ENCODE measurements at regions not wholly inside any gene's neighbourhood (a gene's known extent, or its start where the extent isn't known, plus 50 kb on each side); places are given as distances from the start of the nearest gene placed in this dataset.

DNA sequence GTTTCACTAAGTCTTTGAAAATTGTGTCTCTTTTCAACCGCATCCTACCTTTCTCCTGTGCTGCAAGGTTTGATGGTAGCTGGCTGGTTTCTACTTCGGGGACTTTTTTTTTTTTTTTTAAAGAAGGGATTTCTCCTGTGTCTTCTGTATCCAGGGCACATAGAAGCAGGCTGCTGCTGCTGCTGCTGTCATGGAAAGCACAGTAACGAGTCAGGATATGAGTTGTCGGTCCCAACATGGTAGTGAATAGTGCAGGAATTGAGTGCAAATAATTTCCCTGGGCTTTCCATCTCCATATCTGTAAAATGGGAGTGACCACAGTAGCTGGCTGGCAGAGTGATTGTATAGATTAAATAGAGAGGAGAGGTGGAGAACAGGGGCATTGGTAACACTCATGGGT, 118.3 kb upstream of the NAV2 start:
- no peak for DNase-seq

DNA sequence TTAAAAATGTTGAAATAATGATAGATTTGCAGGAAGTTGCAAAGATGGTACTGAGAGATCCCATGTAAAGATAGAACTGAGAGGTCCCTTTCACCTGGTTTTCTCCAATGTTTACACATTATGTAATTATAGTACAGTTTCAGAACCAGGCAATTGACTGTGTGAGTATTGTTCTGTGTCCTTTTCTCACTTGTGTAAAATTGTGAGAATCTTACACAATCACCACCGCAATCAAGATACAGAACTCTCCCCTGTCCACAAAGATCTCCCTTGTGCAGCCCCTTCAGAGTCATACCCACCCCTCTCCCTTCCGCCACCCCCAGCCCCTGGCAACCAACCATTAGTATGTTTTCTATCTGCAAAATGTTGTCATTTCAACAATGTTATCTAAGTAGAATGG, 119.8 kb upstream of the NAV2 start:
- DNase-seq = no peak

DNA sequence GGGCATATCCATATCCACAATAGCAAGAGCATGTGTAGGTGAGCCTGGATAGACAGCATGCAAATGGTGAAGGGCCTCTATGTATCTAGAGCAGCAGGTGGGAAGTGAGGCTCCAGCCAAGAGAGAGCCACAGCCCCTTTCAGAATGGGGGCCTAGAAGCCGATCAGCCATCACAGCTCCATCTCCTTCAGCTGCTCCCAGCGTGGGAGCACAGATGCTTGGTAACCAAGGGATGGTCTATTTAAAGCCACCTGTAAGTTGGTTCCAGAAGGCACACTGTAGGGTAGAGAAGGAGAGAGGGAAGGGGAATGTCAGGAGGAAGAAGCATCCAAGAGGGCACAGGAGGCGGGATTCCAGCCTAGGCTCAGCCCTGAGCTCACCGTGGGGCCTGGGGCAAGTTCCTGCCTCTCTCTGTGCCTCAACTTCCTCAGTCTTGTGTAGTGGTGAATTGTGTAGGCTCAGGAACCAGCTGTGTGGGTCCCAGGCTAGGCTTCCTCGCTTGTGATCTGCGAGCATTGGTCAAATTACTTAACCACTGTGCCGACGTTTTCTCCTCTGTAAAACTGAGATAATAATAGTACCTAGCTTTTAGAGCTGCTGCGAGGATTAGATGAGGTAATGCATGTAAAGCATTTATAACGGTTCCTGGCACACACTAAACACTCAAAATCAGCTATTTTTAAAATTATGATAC, 122.9 kb upstream of the NAV2 start:
- no peak for DNase-seq

DNA sequence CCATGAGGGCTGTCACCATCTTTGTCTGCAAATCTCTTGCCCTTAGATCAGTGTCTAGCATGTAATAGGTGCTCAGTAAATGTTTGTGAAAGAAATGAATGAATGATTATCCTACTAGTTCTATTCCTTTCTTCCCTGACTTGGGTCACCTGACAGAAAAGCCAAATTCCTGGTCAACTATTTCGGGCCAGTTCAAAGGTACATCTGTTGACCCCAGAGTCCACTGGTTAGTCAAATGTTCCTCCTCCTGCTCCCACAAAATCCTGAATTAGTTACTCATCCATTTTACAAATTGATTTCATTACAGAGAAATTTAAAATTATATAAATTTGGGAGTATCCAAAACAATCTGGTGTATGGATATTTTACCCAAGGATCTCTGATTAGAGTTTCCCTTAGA, 124.7 kb upstream of the NAV2 start:
- DNase-seq = no peak

DNA sequence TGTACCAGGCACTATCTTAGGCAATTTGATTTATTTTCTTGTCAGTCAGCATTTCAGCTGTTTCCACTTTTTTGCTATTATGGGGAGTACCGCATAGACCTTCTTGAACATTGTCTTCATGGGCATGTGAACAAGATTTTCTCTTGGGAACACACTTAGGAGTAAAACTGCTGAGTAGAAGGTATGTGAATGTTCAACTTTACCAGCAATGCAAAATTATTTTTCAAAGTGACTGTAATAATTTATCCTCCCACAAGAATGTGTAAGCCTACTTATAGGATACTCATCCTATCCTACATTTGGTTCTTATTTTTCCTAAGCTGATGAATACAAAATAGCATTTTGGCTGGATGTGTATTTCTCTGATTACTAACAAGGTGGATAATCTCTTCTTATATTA, 132.0 kb upstream of the NAV2 start:
- DNase-seq = no peak

DNA sequence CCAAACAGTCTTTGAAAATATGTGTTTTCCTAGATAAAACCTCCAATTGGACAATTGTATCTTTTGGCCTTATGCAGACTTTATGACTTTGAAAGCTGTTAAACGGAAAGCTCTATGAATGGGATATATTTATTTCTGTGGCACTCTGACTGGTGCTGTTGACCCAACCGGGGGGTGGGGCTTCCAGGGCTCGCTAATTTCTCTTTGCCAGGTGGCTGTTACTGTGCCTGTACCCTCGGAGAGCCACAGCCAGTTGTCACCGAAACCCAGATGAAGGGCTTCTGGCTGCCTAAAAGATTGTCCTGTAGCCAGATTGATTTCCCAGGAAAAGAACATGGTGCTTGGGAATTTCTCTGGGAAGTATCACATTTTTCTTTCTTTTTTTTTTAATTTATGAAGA, 132.7 kb upstream of the NAV2 start:
- DNase-seq = no peak

DNA sequence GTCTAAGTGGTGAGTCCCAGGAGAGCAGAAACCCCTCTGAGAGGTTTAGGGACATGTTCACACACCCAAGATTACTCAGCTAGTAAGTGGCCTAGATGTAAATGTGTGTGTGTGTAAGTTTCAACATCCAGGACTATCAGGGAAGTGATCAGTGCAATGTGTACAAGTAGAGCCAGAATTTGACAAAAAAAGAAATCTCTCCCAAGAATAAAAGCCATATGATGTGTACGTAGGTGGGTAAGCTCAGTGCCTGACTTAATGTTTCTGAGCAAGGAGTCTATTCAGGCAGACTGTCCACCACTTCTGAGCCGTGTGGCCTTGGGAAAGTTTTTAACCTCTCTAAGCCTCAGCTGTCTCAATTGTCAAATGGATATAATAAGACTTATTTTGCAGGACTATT, 133.8 kb upstream of the NAV2 start:
- no peak for DNase-seq

DNA sequence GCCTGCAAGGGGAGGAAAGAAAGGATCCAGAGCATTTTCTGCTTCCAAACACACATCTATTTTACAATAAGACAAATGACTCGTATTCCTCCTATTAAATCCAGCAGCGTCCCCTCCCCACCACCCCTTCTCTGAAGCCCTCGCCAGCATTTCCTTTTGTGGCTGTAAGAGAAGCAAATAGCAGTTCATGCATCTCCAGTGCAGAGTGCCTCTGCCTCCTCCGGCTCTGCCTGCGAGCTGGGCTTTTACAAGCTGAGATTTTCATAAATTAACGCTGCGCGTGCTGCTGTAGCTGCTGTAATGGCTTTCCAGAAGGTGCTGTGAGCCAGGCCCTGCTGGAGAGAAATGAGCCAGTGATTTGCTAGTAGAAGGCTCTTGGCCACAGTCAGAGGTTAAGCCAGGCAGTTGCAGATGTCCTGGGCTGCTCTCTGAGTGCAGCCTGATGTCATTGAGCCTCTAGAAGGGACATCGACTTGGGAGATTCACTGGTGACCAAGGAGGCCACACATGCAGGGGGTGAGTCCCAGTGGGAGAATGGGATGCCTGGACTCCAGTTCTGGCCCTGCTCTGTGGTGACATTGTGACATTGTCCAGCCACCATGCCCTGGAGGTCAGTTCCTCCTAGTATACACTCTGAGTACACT, 134.5 kb upstream of the NAV2 start:
- no peak for DNase-seq

DNA sequence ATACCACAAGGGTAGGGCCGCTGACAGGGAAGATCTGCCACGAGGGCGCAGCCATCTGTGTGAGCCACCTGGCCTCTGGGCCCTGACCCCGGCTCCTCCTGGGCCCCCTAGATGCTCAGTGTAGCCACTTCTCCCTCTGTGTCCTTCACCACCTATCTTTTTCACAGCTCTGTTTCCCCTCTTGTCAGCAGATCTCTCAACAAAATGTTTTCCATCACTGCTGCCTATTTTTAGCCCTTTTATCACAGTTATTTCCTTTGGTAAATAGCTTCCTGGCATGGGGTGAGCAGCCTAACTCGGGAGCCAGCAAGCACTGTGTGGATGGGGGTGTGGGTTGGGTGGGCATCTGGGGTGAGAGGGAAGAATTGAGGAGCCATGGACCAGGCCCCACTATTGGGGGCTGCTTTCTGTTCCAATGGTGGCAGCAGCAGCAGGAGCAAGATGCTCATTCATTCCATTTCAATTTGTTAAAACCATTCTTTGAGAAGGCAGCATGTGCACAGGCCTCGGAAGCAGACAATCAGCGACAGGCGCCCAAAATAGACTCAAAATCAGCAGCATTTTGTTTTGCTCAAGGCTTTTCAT, 135.2 kb upstream of the NAV2 start:
- no peak for DNase-seq

DNA sequence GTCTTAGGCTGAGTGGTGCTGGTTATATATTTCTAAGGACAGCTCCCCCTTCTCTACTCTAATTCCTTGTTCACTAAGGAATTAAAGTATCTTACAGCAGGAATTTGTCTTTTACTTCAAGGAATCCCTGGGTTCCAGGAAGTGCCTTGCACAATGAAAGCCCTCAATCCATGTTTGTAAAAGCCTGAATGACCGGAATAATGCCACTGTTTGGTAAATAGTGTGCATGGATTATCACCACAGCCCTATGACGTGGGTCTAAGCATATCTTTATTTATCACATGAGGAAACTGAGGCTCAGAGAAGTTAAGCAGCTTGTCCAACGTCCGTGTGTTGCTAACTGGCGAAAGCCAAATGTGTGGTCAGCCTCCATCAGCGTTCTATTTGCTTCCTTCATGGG, 135.7 kb upstream of the NAV2 start:
- no peak for DNase-seq

DNA sequence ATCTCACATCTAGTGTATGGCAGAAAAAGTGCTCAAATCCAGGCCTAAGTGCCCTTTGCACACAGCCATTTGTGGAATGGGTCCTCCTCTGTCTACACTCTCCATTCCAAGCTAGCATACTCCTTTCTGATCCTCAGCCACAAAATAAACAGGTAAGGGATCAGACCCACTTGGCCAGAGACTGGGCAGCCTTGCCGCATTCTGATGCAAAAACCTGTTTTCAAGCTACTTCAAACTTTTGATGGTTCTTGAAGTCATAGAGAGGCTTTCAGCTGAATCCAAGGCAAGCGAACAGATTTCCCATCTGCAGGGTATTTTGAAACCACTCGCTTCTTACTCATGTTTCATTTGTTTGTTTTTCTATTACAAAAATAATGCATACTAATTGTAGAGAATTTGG, 136.6 kb upstream of the NAV2 start:
- no peak for DNase-seq

DNA sequence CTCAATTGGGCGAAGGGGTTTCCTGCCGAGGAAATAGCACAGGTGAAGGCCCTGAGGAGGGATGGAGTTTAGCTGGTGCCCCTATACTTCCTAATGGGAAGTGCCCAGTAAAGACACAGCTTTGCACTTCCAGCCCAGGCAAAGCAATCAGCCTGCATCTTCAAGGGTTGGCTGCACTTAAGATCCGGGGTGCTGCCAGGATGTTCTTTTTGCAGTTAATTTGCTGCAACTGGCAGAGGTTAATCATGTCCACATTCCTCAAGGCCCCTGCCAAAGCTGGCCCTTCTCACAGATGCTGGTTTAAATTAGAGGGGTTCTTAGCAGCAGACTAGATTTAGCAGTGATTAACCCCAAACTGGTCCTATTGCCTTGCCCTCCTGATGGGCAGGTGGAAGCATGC, 137.7 kb upstream of the NAV2 start:
- no peak for DNase-seq

DNA sequence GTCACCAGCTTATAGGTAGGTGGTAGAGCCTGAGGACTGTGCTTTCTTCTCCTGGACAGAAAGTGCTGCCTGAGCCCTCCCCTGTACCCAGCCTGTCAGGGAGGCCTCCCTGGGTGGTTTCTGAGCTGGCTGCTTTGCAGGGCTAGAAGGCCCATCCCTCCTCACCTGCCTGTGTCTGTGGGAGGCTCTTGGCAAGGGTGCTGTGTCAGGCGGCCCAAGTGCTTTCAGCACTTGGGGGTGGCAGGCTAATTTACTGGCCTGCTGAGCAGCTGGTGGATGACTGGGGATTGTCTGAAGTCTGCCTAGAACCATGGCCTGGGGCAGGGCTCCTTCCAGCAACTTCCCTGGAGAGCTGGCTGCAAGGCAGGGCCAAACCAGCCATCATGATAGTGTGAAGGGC, 139.0 kb upstream of the NAV2 start:
- no peak for DNase-seq

DNA sequence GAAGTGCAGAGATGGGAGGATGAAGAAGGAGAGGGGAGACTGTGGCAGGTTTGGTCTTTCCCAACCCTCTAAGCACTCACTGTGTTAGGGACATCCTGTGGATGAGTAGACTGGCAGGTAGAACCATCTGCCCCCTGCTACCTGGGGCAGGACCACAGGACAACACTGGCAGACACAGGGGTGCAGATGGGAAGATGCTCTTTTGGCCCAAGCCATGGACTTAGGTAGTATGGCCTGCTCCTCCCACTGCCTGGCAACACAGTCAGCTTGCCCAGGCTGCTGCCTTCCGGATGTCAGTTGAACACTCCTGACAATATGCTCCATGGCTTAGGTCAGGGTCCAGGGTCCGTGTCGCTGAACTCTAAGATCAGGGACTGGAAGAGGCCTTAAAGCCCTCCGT, 140.7 kb upstream of the NAV2 start:
- DNase-seq = no peak

DNA sequence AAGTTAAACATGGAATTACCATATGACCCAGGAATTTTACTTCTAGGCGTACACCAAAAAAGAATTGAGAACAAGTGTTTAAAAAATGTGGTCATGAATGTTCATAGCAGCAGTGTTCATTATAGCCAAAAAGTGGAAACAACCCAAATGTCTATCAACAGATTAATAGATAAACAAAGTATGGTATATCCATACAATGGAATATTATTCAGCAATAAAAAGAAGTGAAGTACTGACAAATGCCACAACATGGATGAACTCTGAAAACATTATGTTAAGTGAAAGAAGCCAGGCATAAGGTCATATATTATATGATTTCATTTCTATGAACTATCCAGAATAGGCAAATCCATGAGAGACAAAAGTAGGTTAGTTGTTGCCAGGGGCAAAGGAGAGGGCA, 141.7 kb upstream of the NAV2 start:
- DNase-seq = no peak

DNA sequence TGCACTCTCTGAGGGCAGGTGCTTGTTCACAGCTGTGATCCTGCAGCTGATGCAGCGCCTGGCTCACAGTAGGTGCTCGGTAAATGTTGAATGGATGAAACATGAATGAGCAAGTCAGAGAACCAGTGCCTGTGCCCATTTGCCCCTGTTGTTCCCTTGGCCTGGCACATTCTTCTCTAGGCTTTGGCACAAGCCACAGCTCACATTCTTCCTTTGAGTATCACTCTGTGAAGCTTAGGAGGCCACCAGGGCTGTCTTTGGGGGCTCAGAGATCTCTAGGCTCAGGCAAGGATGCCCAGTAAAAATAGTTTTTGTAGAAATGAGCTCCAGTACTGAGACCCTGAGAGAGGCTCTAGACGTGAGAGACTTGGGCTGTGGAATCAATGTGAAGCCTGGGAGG, 144.6 kb upstream of the NAV2 start:
- no peak for DNase-seq

DNA sequence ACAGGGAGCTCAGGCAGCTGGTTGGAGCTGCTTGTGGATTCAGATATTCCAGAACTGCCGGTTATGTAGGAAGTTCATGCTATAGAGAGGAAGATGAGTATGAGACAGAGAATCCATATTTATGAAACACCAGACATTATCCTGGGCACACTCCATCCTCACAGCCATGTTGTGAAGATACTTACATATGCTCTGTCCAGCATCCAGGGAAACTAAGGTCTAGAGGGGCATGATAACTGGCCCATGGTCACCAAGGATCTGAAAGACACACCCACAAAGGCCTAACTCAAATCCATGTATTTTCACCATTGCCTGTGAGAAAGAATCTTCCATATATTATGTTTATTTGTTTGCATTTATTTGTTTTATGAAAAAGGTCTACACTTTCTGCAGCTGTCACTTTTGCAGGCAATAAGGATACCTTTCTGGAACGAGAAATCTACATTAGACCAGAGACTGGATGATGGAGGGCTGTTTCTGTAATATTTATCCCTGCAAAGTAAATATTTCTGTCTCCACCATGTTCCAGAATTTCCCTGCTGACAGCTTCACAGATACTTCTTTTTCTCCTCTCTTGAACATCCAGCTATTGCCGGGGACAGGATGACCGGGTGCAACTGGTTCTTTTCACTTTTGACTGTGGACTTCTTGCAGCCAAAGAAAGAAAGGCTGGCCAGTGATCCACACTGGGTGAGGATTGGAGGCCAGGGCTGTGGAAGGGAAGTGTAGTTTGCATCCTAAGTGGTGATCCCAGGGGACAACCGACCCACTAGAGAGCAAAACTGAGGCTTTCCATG, 145.9 kb upstream of the NAV2 start:
- no peak for DNase-seq

DNA sequence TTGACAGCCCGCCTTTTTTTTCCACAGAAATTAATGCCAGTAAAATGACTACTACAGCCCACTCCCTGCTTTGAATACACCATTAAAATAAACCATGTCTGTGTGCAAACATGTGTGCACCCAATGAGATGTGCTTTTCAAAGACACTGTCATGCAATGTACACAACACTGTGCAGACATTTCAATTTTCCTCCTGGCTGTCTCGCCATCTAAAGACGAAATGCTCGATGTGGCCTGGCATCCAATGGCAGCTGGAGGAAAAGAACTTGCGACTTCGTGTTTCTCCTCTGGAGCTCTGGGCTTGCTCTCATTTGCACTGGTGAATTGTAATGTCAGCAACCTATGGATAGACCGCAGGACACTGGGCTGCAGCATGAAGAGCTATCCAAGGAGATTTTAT, 147.0 kb upstream of the NAV2 start:
- no peak for DNase-seq

DNA sequence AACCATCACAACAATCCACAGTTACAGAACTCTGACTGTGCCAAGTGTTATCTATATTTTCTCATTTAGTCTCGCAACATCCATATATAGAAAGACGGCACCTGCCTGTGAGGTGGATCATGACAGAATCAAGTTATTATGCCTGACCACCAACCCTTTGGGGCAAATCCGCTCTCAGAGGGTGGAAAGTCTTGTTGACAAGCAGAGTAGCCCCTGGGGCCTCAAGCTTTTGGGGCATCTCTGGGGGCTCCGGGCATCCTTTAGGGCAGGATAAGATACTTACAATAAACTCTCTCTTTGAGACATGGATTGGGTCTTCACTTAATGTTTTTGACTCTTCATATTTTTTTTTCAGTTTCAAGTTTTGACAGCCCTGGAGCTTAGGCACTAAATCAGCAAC, 150.5 kb upstream of the NAV2 start:
- DNase-seq = no peak

DNA sequence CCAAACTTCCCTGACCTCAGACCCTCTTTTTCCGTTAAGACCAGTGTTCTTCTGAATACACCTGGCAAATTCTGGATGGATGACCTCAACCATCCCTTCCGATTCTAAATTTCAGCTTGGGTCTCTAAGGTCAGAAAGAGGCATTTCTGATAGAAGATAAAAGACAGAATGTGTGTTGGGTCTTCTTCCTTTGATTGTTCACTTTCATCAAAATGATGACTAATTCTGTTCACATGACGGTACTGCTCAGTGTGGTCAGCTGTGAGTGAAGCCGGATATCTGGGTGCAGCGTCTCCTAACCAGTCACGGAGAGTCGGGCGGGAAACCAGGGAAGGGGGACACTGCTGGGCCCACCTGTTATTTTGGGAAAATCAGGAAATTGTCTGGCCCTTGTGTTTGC, 151.6 kb upstream of the NAV2 start:
- no peak for DNase-seq

DNA sequence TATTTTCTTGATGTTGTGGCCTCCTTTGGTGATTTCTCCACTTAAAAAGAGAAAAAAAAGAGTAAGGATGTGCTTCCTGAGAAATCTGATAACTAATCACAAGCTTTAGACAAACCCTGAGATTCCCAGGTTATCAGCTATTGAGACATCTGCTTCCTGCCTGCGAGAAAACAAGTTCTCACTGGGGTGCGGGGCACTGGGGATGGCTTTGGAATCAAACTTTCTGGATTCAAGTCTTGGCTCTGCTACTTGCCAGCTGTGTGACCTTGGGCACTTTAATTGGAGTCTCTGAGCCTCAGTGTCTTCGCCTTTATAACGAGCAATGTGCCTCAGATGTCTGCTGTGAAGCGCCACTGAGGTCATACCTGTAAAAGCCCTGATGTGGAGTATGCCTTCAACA, 152.5 kb upstream of the NAV2 start:
- DNase-seq = no peak

DNA sequence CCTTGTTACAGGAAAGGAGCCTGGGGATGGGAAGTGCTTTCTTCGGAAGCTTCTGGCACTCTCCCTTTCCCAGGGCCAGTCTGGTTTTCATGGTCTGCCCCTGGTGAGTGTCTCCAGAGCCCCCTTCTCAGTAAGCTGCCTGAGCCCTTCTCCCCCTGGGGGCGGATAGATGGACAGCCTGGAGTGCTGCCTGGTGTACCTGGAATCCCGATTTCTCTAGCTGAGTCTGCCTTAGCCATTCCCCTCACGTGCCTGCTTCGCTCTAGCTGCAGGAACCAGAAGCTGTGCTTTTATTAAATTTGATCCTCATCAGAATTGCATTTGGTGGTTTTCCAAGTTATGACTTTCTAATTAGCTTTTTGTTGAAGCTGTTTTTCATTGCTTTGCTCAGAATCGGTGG, 152.9 kb upstream of the NAV2 start:
- no peak for DNase-seq

DNA sequence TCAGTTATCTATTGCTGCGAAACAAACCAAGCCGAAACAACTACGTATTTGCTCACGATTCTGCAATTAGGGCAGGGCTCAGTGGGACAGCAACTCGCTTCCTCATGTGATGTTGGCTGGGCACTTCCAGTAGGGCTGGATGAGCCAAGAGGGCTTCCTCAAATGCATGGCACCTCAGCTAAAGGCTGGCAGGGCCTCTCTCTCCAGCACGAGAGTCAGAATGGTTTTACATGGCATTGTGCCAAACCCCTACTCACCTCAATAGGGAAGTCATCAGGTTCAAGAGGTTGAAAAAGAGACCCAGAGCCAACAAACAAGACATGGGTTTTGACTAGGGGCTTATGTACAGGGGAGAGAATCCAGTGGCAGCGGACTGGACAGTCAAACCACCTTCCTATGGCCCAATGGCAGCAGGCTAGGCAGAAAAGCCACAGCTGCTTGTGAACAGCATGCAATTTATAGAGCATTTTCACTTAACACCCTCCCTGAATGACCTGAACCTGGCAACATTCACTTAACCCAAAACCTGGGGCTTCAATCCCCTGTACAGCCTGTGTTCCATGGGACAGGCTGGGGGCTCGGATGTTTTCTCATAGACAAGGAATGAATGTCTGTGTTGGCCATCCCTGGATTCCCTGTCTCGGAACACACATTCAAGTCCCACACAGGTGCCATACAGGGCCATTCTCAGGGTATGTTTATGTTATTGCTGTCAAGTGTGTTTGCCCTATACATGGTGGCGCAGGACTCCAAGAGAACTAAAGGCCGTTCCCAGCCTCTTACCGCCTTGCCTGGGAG, 154.2 kb upstream of the NAV2 start:
- no peak for DNase-seq

Measured in CD4-positive, alpha-beta T cell treated with Interleukin-6 for 4 hours (primary cell).